Cardiac muscle cell (in vitro differentiated cells and primary cell): ENCODE measurements at regions not wholly inside any gene's neighbourhood (a gene's known extent, or its start where the extent isn't known, plus 50 kb on each side); places are given as distances from the start of the nearest gene placed in this dataset.
"Not testable (repeated sequence)": the region's sequence is repeated elsewhere in the genome, so short reads cannot be mapped to it uniquely, and the experiment has no call there.

Experiments
- DNase-seq, 2 donors: peaks; one replicate each; pipeline versions ENCODE4 v3.0.0 to v3.0.0-alpha.2; 2010 to 2017; ENCODE audit warnings: low read depth in 1 of 2, low spot score in 1 of 2
- H3K27ac ChIP-seq: fragments of 200-600 bp; sonication (generic); 2 replicates; pipeline ENCODE4 v1.5.1; 2016
- H3K27me3 ChIP-seq: fragments of 200-600 bp; sonication (generic); 2 replicates; pipeline ENCODE4 v1.6.0; 2016; ENCODE audit warnings: control low read depth
- H3K36me3 ChIP-seq: fragments of 200-600 bp; sonication (generic); 2 replicates; pipeline ENCODE4 v1.5.1; 2016; ENCODE audit warnings: control low read depth
- H3K4me1 ChIP-seq: fragments of 200-600 bp; sonication (generic); 2 replicates; pipeline ENCODE4 v1.8.1; 2017; ENCODE audit warnings: low read depth, mild to moderate bottlenecking, mixed run types
- H3K4me3 ChIP-seq: fragments of 200-600 bp; sonication (generic); 2 replicates; pipeline ENCODE4 v1.5.1; 2016; ENCODE audit warnings: mild to moderate bottlenecking
- H3K9me3 ChIP-seq: fragments of 200-600 bp; sonication (generic); 2 replicates; pipeline ENCODE4 v1.5.1; 2017; ENCODE audit warnings: low read depth, mild to moderate bottlenecking, control low read depth
- CTCF ChIP-seq: IDR thresholded peaks from 2 replicates; pipeline ENCODE4 v1.5.1; 2012; ENCODE audit warnings: low read depth, mild to moderate bottlenecking, low read length

- no peak overlapping the region for H3K27ac ChIP-seq
- H3K9me3 ChIP-seq: no peaks in the 10 kb centered on the region
- DNase-seq: no peak
- no peak overlapping the region for H3K4me3 ChIP-seq
- no peaks in the 10 kb centered on the region for H3K4me1 ChIP-seq
- TF ChIP-seq CTCF: no peak
- no peaks in the 10 kb centered on the region for H3K36me3 ChIP-seq
- H3K27me3 ChIP-seq: no peaks in the 10 kb centered on the region
Measured at GRCh38 chr4:19557161-19557560, 694.5 kb upstream of the SLIT2 start.

GRCh38 chr4:19556276-19556675 is 695.4 kb upstream of the SLIT2 start:
- not testable (repeated sequence) for H3K4me3 ChIP-seq, H3K9me3 ChIP-seq, H3K36me3 ChIP-seq, H3K27me3 ChIP-seq, H3K4me1 ChIP-seq, H3K27ac ChIP-seq, DNase-seq

GRCh38 chr4:19547463-19547862 is 704.2 kb upstream of the SLIT2 start:
- Histone ChIP-seq H3K27ac (no peak overlapping the region), H3K4me1 (no peaks in the 10 kb centered on the region), H3K27me3 (no peaks in the 10 kb centered on the region), H3K4me3 (no peak overlapping the region), H3K9me3 (no peaks in the 10 kb centered on the region), H3K36me3 (no peaks in the 10 kb centered on the region)
- no peak for DNase-seq
- no peak for TF ChIP-seq CTCF

GRCh38 chr4:19544446-19545125 is 707.1 kb upstream of the SLIT2 start:
- Histone ChIP-seq H3K27ac (no peak overlapping the region), H3K9me3 (no peaks in the 10 kb centered on the region), H3K4me3 (no peak overlapping the region), H3K4me1 (no peaks in the 10 kb centered on the region), H3K27me3 (no peaks in the 10 kb centered on the region), H3K36me3 (no peaks in the 10 kb centered on the region)
- no peak for DNase-seq
- no peak for TF ChIP-seq CTCF

DNA sequence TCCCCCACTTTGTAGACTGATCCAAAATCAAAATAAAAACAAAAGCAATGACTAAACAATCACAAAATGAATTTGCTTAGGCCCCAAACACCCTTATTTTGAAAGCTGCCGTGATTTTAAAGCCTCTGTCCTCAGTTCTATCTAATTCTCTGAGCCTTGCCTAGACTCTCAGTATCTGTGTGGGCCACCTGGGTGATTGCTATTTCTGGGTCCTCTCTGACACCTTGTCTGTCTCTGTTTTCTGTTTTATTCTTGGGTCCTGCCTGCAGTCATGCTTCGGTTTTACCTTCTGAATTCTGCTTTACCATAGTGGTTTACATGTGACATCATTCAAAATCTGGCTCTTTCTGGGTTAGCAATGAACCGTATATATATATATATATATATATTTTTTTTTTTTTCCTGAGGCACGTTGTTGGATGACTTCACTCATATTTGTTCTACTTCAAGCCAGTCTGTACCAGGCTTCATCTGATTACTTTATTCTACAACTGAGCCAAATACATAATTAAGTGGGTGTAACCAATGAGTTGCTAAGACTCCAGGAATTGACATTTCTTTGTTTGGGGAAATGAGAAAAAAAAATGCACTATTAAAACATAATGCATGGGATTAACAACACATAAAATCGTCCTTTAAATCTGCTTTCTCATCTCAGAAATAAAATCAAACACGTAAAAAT is 710.7 kb upstream of the SLIT2 start:
- Histone ChIP-seq H3K27ac (no peak overlapping the region), H3K4me1 (no peaks in the 10 kb centered on the region), H3K9me3 (no peaks in the 10 kb centered on the region), H3K36me3 (no peaks in the 10 kb centered on the region), H3K27me3 (no peaks in the 10 kb centered on the region), H3K4me3 (no peak overlapping the region)
- no peak for DNase-seq
- TF ChIP-seq CTCF: no peak

GRCh38 chr4:19539201-19539600 is 712.5 kb upstream of the SLIT2 start:
- no peak for TF ChIP-seq CTCF
- Histone ChIP-seq H3K4me1 (no peaks in the 10 kb centered on the region), H3K4me3 (no peak overlapping the region), H3K9me3 (no peaks in the 10 kb centered on the region), H3K27ac (no peak overlapping the region), H3K36me3 (no peaks in the 10 kb centered on the region), H3K27me3 (no peaks in the 10 kb centered on the region)
- no peak for DNase-seq
